ENCODE measurements at regions not wholly inside any gene's neighbourhood (a gene's known extent, or its start where the extent isn't known, plus 50 kb on each side); places are given as distances from the start of the nearest gene placed in this dataset.
"Not testable (repeated sequence)": the region's sequence is repeated elsewhere in the genome, so short reads cannot be mapped to it uniquely, and the experiment has no call there.

DNA sequence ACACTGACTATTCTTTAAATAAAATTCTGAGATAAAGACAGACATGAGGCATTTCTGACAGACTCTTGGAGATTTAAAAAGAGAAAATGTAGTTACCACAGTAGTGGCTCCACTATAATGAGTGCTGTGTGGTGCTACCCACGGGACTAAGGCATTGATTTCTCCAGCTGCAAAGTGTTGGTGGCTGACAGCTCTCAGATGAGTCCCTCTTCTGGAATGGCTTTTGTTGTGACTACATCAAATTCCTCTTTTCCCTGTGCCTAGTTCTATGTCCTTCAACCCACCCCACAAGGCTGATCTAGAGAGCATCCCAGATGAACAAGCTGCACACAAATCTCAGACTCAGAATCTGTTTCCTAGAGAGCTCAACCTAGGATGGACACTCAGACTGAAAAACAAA, 884.8 kb upstream of the ZEB2 start:
- no peak for DNase-seq

DNA sequence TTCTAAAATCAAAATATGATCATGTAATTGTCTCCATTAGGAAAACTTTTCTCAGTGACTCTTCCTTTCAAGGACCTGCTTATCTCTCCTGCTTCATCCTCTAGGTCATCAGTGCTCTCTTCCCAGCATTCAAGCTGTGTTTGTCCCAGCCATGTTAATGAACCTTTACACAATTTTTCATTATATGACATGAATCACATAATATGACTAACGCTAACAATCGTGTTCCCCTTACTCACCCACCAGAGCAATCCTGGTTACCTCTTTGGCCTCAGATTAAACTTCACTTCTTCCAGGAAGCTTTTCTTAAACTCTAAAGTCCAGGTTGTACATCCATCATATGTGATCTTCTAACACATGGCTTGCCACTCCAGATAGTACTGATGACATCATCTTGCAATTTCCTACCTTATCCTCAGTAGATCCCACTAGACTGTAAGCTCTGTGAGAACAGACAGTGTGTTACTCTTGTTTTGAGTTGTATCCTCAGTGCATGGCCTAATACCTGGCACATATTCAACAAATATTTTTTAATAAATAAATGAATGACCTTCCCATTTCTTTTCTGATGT, 882.9 kb upstream of the ZEB2 start:
- DNase-seq, result no peak

DNA sequence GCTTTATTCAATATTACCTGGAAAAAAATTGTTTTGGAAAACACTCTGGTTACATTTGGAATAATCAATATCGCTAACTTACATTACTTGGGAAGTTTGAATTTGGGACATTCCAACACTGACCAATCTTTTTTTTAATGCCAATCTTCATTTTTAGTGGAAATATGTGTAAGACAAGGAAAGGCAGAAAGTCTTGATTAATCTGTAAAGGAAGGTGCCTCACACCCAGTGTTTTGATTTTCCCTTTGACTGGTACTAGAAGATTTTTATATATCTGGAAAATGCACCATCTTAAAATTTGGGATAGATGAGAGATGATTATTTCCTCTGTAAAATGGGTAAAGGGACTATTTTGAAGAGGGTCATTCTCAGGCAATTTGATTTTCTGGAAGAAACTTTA, 879.2 kb upstream of the ZEB2 start:
- DNase-seq, result no peak

DNA sequence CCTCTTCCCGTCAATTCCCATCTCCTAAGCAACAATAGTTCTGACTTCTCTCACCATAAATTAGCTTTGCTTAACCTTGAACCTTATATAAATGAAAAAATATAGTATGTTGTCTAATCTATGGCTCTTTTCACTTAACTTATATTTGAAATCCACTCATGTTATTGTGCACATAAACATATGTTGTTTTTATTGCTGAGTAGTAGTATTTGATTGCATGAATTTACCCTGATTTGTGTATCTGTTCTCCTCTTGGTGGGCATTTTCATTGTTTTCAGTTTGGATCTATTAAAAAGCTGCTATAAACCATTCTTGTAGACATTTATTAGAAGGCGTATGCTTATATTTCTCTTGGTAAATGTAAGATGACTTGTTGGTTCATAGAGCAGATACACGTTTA, 874.3 kb upstream of the ZEB2 start:
- DNase-seq, result no peak

DNA sequence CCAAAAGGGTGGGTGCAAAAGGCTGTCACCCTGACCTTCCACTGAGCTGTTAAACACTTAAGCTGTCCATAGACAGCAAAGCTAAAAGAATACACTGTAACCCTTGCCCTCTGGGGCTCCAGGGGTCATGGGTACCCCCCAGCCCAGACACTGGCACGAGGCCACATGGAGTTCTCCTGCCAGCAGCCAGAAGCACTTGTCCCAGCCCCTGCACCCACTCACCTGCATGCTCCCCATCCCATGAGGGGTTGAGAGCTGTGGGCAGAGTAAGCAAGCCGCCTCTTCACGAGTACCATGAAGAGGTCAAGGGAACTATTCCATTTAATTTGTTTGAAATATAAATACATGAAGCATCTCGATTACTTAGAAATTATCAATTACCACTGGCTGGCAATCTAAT, 867.1 kb upstream of the ZEB2 start:
- no peak for DNase-seq

DNA sequence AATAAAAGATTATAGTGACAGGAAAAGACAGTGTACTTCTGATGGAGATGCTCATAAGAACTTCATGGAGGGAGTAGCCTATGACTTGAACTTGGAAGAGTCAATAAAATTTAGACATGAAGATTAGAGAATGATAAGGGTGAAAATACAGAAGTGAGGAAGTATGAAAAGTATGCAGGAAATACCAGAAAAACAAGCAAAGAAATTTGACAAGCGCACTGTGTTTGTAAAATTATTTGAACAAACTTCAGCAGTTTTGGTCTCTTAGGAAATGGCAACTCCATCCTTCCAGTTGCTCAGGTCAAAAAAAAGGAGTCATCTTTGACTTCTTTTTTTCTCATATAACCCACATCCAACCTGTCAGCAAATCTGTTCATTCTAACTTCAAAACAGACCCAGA, 864.0 kb upstream of the ZEB2 start:
- DNase-seq, result no peak

DNA sequence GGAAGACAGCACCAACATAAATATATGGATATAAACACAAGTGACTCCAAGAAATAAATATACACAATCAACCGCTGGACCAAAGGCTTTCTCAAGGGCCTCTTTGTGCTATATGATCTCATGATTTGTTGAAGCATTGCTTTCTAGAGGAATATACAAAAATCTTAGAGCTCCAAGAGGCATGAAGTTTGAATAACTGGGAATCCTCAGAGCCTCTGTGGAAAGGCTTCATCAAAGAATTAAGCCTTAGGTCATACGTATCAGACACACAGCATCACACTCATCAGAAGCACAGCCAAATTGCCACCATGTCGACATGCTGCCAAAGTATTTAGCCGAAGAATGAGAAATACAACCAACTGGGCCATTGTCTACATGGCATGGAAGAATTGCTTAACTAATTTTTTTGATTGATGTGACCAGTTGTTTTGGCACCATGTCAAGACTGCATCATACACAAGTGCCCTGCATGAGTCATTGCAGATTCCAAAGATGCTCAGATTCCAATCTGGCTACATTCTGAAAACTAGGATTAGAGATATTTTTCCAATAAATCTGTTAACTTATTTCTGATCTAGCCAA, 860.6 kb upstream of the ZEB2 start:
- DNase-seq, result no peak

DNA sequence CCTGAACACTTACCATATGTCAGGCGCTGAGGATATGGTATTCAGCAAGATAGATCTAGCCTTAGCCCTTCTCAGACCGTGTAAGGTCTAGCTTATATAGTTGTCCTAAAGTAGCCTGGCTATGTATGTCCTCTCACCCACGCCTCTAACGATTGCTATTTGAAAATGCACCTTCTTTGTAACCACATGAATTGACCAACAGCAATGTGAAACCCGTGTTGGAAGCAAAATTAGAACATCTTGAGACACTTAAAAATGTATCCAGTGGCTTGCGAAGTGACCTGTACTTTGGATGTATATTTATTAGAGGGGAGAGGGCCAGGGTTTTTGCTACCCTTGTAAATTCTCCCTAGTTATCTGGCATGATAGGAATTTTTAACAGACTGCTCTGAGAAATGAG, 860.0 kb upstream of the ZEB2 start:
- DNase-seq, result no peak

DNA sequence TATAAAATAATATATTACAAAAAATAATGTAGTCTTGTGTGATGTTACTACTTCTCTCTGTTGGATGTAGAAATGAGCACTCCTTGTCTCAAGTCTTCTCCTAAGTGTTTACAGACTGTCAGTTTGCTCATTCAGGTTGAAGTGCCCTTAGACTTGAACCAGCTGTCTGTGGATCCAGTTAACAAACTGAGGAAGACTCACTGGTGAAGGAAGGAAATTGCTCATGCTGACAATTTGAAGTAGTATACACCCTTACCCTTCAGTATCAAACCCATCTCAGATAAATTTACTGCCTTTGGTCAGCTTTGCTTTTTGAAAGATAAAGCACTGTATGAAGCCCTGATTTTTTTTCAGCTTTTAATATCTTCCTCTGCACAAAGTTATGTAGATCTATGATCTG, 854.2 kb upstream of the ZEB2 start:
- no peak for DNase-seq

DNA sequence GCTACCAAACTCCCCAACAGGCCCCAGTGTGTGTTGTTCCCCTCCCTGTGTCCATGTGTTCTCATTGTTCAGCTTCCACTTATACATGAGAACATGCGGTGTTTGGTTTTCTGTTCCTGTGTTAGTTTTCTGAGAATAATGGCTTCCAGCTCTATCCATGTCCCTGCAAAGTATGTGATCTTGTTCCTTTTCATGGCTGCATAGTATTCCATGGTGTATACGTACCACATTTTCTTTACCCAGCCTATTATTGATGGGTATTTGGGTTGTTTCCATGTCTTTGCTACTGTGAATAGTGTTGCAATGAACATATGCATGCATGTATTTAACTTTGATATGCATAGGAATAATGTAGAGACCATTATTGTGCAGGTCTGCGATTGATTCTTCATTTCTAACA, 847.4 kb upstream of the ZEB2 start:
- DNase-seq, result not testable (repeated sequence)

DNA sequence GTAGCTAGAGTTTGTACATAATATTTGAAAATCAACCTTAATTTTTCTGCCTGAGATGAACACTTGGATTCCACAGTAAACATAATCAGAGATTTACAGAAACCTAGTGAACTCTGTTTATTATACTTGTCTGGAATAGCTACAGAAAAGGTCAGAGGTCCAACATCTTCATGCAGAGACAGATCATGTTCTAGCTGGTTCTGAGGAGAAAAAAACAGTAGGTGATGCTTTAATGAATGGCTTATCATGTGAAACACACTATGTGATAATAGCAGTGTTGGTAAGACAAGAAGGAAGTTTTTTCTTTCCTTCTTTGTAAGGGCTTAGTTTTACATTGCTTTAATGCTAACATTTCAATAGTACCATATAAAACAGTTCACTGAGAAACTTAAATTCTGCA, 846.4 kb upstream of the ZEB2 start:
- DNase-seq, result no peak

DNA sequence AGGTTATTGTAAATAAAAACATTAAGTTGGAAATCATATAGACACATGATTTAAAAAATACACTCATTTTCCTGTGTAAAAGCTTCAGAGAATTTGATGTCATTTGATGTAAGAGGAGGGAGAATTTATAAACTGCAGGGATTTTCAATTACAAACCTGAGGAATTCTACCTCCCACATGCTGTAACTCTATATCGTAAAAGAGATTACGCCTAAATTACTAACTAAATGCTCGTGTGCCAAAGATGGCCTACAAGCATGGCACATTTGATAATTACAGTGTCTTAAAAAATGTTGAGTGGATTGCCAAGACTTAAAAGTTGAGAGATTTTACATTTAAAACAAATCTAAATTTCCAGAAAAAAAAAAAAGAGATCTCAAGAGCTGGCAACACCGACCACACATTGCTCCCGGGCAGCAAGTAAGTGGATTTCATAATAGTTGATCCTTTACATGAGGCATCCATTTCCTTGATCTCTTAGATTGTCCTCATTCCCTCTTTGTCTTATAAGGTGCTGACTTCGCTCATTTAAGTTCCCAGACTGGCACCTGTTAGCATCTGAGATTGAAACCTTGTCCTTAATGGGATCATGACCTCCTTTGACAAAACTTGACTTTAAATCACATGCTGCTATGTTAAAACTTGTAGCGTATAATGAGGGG, 840.3 kb upstream of the ZEB2 start:
- DNase-seq, result no peak

DNA sequence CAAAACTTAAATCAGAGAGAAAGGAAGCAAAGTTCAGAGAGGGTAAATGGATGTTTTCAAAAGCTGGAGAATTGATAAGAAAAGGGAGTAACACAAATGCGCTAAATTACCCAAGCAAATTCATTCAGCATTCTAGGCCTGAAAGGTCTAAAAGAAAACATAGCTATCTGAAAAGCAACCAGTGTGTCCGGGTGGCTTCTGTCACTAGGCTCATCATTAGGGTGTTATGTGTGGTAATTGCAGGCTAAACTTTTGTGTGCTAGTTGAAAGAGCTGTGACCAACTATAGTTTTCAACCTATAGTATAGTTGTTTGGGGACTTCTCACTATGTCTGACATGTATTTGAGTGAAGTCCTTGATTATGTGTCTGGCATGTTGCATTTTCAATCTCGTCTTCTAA, 839.6 kb upstream of the ZEB2 start:
- DNase-seq, result no peak

DNA sequence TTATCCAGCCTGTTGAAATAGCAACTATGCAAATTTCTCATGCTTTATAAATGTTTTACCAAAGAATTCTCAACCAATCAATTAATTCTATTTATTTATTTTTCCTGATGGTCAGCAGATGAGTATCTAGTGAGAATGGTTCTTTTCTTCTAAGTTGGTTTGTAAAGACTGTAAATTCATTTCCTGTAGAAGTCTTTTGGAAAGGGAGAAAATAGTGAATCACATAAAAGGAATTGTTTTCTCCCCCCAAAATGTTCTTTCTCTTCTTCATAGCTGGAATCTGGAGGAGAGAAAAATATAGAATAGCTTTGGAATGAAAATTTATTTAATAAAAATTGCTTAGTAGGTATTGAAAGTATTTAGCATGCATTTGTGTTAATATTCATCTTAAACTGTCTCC, 836.1 kb upstream of the ZEB2 start:
- no peak for DNase-seq

DNA sequence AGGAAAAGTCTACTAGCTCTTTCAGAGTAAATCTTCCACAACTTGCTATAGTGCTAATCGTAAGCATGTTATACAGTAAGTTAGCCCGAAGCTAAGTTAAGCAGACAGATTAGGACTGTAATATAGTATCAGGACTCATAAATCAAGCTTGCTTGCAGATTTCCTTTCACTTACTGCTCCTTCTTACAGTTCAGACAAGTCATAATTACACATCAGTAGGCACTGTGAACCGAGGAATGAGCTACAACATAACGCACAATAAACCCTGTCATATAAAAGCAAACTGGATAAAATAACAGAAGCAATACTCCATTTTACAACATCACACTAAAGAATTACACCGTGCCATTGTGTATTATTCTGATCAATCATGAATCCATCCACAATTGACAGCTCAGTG, 832.6 kb upstream of the ZEB2 start:
- DNase-seq, result no peak

DNA sequence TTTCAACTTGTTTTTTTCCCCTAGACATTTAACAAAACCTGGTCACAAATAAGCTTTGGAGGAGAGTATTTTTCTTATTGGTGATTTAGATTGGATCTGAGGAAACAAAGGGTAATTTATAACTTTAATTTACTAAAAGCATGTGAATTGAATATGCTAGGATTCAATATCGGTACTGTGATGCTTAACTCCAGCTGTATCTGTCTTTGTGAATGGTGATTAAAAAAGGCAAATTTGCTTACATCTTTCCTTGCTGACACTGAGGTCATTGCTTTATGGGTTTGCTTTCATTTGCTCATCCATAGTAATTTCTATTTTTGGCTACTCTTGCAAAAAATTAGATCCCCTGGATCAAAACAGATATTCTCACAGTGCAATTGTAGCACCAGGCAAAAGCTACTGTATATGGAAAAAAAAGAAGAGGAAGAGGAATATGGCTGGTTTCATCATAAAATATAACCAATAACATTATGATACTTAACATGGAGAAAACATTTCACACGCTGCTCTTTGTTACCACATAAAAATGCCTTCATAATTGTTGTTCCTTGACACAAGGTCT, 832.0 kb upstream of the ZEB2 start:
- no peak for DNase-seq

DNA sequence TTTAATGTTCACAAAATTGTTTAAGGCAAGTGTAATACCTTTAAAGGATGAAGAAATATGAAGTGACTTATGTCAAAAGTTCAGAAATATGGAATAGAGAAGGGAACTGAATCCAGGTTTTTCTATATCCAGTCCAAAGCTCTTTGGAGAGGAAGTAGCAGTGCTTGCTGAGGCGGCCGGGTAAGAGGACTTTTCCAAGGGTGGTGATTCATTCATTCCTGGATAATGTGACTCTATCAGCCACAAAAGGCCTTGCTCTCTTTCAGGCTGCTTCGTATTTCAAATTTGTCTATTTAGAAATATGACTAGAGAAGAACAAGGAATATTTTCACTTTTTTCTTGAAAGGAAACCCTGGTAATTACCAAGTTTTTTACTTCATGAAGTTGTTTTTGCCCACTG, 830.1 kb upstream of the ZEB2 start:
- no peak for DNase-seq

DNA sequence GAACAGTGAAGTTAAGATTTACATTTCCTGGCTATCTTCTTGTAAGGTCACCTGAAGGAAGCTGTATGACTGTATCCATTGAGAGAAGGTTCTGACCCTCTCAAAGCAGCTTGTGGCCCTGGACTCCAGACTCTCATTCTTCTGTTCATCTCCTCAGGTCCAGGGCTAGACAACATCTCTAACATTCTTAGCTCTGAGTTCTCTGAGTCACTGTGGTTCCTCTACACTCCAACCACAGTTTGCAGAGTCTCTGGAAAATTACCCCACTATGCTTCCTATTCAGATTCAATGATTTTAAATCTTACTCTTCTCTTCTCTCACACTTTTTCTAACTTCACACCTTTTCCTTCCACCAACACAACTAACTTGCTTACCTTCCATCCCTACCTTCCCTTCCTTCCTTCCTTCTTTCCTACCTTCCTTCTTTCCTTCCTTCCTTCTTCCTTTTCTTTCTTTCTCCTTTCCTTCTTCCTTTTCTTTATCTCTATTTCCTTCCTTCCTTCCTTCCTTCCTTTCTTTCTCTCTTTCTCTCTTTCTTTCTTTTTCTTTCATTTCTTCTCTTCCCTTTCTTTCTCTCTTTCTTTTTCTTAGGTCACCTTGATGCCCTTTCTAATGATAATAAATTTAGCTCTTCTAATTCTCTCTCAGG, 824.3 kb upstream of the ZEB2 start:
- no peak for DNase-seq

DNA sequence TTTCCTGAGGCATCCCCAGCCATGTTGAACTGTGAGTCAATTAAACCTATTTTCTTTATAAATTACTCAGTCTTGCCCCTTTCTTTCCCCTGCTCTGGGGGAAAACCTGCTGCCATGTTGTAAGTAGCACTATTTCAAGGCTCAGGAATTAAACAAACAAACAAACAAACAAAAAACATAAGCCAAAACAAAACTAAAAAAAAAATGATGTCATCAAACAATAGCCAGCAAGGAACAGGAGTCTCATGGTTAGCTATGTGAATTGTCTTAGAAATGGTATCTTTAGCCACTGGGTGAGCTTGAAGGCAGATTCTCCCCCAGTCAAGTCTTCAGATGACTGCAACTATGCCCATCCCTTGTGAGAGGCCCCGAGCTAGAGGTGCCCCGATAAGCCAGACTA, 823.4 kb upstream of the ZEB2 start:
- no peak for DNase-seq

DNA sequence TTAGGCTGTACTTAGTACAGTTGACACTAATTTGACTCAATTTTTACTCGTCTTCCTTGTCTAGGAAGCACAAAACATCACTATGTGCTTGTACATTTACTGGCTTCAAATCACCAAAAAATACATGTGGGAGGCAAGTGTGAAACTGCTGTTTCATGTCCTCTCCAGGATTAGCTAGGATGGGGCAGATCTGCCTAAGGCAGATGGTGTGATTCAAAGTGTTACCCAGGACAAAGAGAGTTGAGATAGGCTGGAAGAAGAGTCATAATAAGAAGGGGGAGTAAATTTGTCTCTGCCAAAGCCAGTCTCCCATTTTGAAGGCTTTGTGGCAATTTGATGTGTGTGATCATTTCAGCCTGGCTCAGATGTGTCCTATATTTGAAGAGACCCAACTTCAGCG, 821.6 kb upstream of the ZEB2 start:
- no peak for DNase-seq

DNA sequence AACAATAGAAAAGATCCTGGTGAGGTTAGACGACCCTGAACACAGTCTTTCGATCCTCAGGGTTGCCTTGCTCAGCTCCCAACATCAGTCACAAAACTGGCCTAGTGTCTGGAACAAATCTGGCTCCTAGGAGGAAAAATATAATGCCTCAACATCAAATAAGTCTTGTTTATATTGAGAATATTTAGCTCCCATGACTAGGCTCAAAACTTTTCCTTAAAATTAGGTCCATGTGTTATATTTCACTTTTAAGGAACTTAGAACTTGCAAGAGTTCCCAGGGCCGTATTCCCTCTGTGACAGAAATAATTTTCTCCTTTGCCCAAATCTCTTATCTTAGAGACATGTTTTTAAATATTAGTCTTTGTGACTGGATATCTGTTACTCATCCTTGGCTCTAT, 819.7 kb upstream of the ZEB2 start:
- no peak for DNase-seq

DNA sequence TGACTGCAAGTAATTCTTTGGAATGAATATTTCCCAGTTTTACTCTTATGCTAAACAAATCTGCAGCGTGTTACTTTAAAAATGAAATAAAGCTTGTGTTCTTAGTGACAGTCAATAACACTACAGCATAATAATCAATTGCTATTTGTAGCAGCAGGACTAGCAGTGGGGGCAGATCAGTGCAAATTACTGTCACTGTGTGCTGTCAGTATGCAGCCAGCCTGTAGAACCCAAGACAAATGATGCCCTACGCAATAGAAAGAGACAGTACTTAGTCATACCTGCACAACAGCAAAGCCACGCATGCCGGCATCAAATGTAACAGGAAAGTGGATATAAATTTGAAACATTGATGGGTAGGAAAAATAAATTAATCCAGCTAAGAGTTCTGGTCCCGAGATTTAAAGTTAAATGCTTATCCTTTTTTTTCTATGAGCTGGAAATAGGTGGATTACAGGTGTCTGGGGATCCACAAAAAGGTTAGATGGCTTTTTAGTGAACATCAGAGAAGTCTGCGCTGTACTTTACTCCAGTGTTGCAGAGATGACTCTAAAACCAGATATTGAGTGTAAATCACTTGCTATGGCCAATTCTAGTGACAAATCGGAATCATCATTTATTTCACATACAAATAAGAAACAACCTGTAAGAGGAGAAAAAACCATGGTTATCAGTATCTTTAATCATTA, 812.4 kb upstream of the ZEB2 start:
- no peak for DNase-seq

DNA sequence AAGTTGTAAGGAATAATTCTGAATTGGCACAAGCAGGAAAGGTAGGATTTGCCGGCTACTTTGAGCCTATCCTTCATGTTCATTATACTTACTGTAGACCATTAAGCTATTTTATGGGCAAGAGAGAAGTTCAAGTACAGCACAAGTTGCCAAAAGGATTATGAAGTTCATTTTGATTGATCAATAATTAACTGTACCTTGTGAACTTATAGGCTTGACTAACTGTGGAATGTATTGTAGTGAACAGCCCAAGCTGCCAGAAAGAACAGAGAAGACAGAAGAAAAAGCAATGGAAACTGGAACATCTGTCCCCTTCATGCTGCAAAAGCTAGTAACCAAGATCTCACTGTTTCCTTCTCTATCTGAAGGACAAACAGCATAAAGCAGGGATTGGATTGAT, 810.1 kb upstream of the ZEB2 start:
- DNase-seq, result no peak

DNA sequence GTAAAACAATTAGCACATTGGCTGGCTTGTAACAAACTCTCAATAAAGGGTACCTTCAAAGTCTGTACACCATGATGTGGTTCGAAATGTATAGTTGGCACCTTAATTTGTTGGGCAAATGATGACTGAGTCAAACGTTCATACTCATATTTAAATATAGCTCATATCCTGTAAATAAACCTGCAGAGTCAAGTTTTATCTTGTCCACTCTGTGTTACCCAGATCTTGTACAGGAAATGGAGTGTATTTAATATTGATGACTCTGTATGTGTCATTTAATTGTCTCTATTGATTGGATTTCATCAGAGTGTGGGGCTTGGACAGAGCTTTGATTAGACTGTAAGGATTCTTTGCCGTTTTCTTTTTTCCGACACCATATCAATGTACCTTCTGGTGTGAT, 805.6 kb upstream of the ZEB2 start:
- no peak for DNase-seq
